ENCODE measurements at regions not wholly inside any gene's neighbourhood (a gene's known extent, or its start where the extent isn't known, plus 50 kb on each side); places are given as distances from the start of the nearest gene placed in this dataset.

- Histone ChIP-seq H2AFZ (no peak overlapping the region), H3K36me3 (replicated peaks; ENCODE audit: insufficient read depth, low read depth) (no peaks in the 10 kb centered on the region), H3K9me2 (replicated peaks; ENCODE audit: insufficient read depth) (no peaks in the 10 kb centered on the region), H3K4me3 (no peak overlapping the region), H3K4me2 (no peak overlapping the region), H3K27ac (no peak overlapping the region), H3K9me3 (ENCODE audit: low read depth) (peaks cover 5% of the 10 kb centered on the region), H3K4me1 (ENCODE audit: insufficient read depth) (no peaks in the 10 kb centered on the region), H3K79me2 (no peaks in the 10 kb centered on the region), H4K20me1 (ENCODE audit: insufficient read depth, poor library complexity, severe bottlenecking) (no peaks in the 10 kb centered on the region), H3K27me3 (no peaks in the 10 kb centered on the region)
- 99% methylated on average over 4 of the region's 4 CpGs for WGBS (ENCODE audit: low lambda C conversion rate, missing lambda C conversion rate)
- DNase-seq (ENCODE audit: low spot score): no peak
- TF ChIP-seq EZH2phosphoT487 (IDR thresholded peaks at IDR 0.05; ENCODE audit: low read depth, severe bottlenecking, unreplicated experiment) (no peak), EZH2 (IDR thresholded peaks at IDR 0.05; ENCODE audit: borderline replicate concordance) (no peak)
- TF ChIP-seq, protein P1, sequence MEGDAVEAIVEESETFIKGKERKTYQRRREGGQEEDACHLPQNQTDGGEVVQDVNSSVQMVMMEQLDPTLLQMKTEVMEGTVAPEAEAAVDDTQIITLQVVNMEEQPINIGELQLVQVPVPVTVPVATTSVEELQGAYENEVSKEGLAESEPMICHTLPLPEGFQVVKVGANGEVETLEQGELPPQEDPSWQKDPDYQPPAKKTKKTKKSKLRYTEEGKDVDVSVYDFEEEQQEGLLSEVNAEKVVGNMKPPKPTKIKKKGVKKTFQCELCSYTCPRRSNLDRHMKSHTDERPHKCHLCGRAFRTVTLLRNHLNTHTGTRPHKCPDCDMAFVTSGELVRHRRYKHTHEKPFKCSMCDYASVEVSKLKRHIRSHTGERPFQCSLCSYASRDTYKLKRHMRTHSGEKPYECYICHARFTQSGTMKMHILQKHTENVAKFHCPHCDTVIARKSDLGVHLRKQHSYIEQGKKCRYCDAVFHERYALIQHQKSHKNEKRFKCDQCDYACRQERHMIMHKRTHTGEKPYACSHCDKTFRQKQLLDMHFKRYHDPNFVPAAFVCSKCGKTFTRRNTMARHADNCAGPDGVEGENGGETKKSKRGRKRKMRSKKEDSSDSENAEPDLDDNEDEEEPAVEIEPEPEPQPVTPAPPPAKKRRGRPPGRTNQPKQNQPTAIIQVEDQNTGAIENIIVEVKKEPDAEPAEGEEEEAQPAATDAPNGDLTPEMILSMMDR (IDR thresholded peaks at IDR 0.05; ENCODE audit: poor library complexity): no peak
These were observed 397.7 kb downstream of the TMEM38B start for GRCh38 chr9:106092083-106092482.

DNA sequence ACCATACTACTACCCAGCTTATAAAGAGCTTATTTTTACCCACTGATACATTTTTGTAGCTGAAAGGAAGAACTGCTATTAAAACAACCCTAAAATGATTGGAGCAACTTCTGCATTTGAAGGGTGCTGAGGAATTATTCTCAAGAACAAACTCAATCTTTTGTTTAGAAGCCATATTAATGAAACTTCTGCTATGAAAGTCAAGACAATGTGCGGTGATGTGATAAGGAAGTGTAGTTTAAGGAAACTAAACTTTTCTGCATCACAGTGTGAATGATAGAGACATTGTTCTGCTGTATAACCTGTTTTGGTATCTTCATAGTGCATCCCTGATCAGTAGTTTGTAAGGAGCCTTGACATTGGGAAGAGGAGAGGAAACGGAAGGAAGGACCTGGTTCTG lies 408.5 kb downstream of the TMEM38B start:
- Histone ChIP-seq H3K4me3 (no peak overlapping the region), H3K27ac (no peak overlapping the region), H3K36me3 (replicated peaks; ENCODE audit: insufficient read depth, low read depth) (no peaks in the 10 kb centered on the region), H3K9me3 (ENCODE audit: low read depth) (no peaks in the 10 kb centered on the region), H3K4me1 (ENCODE audit: insufficient read depth) (no peaks in the 10 kb centered on the region), H2AFZ (no peak overlapping the region), H3K4me2 (no peak overlapping the region), H4K20me1 (ENCODE audit: insufficient read depth, poor library complexity, severe bottlenecking) (no peaks in the 10 kb centered on the region), H3K27me3 (no peaks in the 10 kb centered on the region), H3K9me2 (replicated peaks; ENCODE audit: insufficient read depth) (no peaks in the 10 kb centered on the region), H3K79me2 (no peaks in the 10 kb centered on the region)
- TF ChIP-seq EZH2 (IDR thresholded peaks at IDR 0.05; ENCODE audit: borderline replicate concordance) (no peak), EZH2phosphoT487 (IDR thresholded peaks at IDR 0.05; ENCODE audit: low read depth, severe bottlenecking, unreplicated experiment) (no peak)
- TF ChIP-seq, protein P1 (IDR thresholded peaks at IDR 0.05; ENCODE audit: poor library complexity): no peak
- WGBS (ENCODE audit: low lambda C conversion rate, missing lambda C conversion rate): 94% methylated on average over 2 of the region's 2 CpGs
- no peak for DNase-seq (ENCODE audit: low spot score)

- Histone ChIP-seq H3K79me2 (no peaks in the 10 kb centered on the region), H4K20me1 (ENCODE audit: insufficient read depth, poor library complexity, severe bottlenecking) (no peaks in the 10 kb centered on the region), H3K4me2 (no peak overlapping the region), H2AFZ (no peak overlapping the region), H3K4me3 (no peak overlapping the region), H3K4me1 (ENCODE audit: insufficient read depth) (no peaks in the 10 kb centered on the region), H3K27me3 (no peaks in the 10 kb centered on the region), H3K9me3 (ENCODE audit: low read depth) (no peaks in the 10 kb centered on the region), H3K27ac (no peak overlapping the region), H3K36me3 (replicated peaks; ENCODE audit: insufficient read depth, low read depth) (no peaks in the 10 kb centered on the region), H3K9me2 (replicated peaks; ENCODE audit: insufficient read depth) (no peaks in the 10 kb centered on the region)
- TF ChIP-seq EZH2phosphoT487 (IDR thresholded peaks at IDR 0.05; ENCODE audit: low read depth, severe bottlenecking, unreplicated experiment) (no peak), EZH2 (IDR thresholded peaks at IDR 0.05; ENCODE audit: borderline replicate concordance) (no peak)
- TF ChIP-seq, protein P1 (IDR thresholded peaks at IDR 0.05; ENCODE audit: poor library complexity): no peak
- no peak for DNase-seq (ENCODE audit: low spot score)
These were observed 410.5 kb downstream of the TMEM38B start for GRCh38 chr9:106104887-106105286.

- Histone ChIP-seq H3K79me2 (no peaks in the 10 kb centered on the region), H4K20me1 (ENCODE audit: insufficient read depth, poor library complexity, severe bottlenecking) (no peaks in the 10 kb centered on the region), H3K27ac (no peak overlapping the region), H3K27me3 (no peaks in the 10 kb centered on the region), H3K4me3 (no peak overlapping the region), H3K9me3 (ENCODE audit: low read depth) (no peaks in the 10 kb centered on the region), H3K36me3 (replicated peaks; ENCODE audit: insufficient read depth, low read depth) (no peaks in the 10 kb centered on the region), H3K4me2 (no peak overlapping the region), H3K4me1 (ENCODE audit: insufficient read depth) (no peaks in the 10 kb centered on the region), H2AFZ (no peak overlapping the region), H3K9me2 (replicated peaks; ENCODE audit: insufficient read depth) (no peaks in the 10 kb centered on the region)
- 94% methylated on average over 3 of the region's 3 CpGs for WGBS (ENCODE audit: low lambda C conversion rate, missing lambda C conversion rate)
- TF ChIP-seq EZH2 (IDR thresholded peaks at IDR 0.05; ENCODE audit: borderline replicate concordance): no peak
- TF ChIP-seq, protein P1 (IDR thresholded peaks at IDR 0.05; ENCODE audit: poor library complexity): no peak
- TF ChIP-seq EZH2phosphoT487 (IDR thresholded peaks at IDR 0.05; ENCODE audit: low read depth, severe bottlenecking, unreplicated experiment): no peak
- DNase-seq (ENCODE audit: low spot score): no peak
These were observed 412.1 kb downstream of the TMEM38B start for GRCh38 chr9:106106396-106106795.

Measured in hepatocyte (in vitro differentiated cells).